ENCODE measurements at regions not wholly inside any gene's neighbourhood (a gene's known extent, or its start where the extent isn't known, plus 50 kb on each side); places are given as distances from the start of the nearest gene placed in this dataset.

- Histone ChIP-seq H3K23ac (ENCODE audit: insufficient read length, low read depth, low read length) (no peak overlapping the region), H2BK15ac (ENCODE audit: low read depth, low read length) (no peak overlapping the region), H3K4me1 (ENCODE audit: insufficient read depth, low read length) (no peaks in the 10 kb centered on the region), H2AK5ac (ENCODE audit: insufficient read length, low read length) (no peak overlapping the region), H3K56ac (ENCODE audit: insufficient read length, low read depth, low read length) (no peak overlapping the region), H2BK5ac (ENCODE audit: insufficient read length, low read length) (no peak overlapping the region), H4K91ac (ENCODE audit: insufficient read length, low read depth, low read length) (no peak overlapping the region), H4K5ac (ENCODE audit: insufficient read length, low read depth, low read length) (no peak overlapping the region), H3K23me2 (ENCODE audit: insufficient read length, low read depth, low read length, poor library complexity, severe bottlenecking) (no peaks in the 10 kb centered on the region), H2BK120ac (ENCODE audit: low read depth, low read length, poor library complexity, severe bottlenecking) (no peak overlapping the region), H3T11ph (ENCODE audit: low read length) (no peak overlapping the region), H2AFZ (ENCODE audit: low read length) (no peak overlapping the region), H3K14ac (ENCODE audit: insufficient read depth, low read length) (no peak overlapping the region), H2BK12ac (ENCODE audit: insufficient read length, low read depth, low read length) (no peak overlapping the region), H3K79me1 (ENCODE audit: insufficient read depth, low read depth, low read length, poor library complexity, severe bottlenecking) (no peaks in the 10 kb centered on the region), H4K8ac (replicated peaks; ENCODE audit: insufficient read length, low read depth, low read length) (no peak overlapping the region), H3K4me2 (ENCODE audit: insufficient read depth, insufficient read length, low read length) (no peak overlapping the region), H3K27me3 (ENCODE audit: insufficient read depth, low read length) (no peaks in the 10 kb centered on the region; the same call in 1 of the 2 replicates), H3K27ac (ENCODE audit: insufficient read length, low read depth, low read length) (no peak overlapping the region), H3K9me3 (ENCODE audit: control insufficient read depth, low read depth, low read length) (no peaks in the 10 kb centered on the region), H3K9ac (ENCODE audit: extremely low read depth, insufficient read length, low read length) (no peak overlapping the region), H3K79me2 (ENCODE audit: insufficient read depth, low read length) (no peaks in the 10 kb centered on the region; the same call in 1 of the 2 replicates), H2BK20ac (ENCODE audit: low read depth, low read length, poor library complexity, severe bottlenecking) (no peak overlapping the region), H3K18ac (ENCODE audit: insufficient read length, low read depth, low read length) (no peak overlapping the region), H4K20me1 (ENCODE audit: control insufficient read depth, insufficient read depth, insufficient read length) (no peaks in the 10 kb centered on the region), H3K4ac (ENCODE audit: low read depth, low read length) (no peak overlapping the region)
- TF ChIP-seq, protein P1, sequence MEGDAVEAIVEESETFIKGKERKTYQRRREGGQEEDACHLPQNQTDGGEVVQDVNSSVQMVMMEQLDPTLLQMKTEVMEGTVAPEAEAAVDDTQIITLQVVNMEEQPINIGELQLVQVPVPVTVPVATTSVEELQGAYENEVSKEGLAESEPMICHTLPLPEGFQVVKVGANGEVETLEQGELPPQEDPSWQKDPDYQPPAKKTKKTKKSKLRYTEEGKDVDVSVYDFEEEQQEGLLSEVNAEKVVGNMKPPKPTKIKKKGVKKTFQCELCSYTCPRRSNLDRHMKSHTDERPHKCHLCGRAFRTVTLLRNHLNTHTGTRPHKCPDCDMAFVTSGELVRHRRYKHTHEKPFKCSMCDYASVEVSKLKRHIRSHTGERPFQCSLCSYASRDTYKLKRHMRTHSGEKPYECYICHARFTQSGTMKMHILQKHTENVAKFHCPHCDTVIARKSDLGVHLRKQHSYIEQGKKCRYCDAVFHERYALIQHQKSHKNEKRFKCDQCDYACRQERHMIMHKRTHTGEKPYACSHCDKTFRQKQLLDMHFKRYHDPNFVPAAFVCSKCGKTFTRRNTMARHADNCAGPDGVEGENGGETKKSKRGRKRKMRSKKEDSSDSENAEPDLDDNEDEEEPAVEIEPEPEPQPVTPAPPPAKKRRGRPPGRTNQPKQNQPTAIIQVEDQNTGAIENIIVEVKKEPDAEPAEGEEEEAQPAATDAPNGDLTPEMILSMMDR (conservative IDR thresholded peaks at IDR 0.05), result no peak
- H3K36me3 Mint-ChIP-seq (ENCODE audit: insufficient read depth in 1 of 3, low read depth in 3 of 3), result peaks cover 0 to 5% (median 0%) of the 10 kb centered on the region in 3 experiments; a peak in 2 of 7 replicates
- no peak for DNase-seq
- WGBS (ENCODE audit: extremely low coverage, insufficient read length, low lambda C conversion rate), result no CpG with 5 or more reads among the region's 1 CpG
- H3K4me3 Mint-ChIP-seq, result no peak overlapping the region
- peaks cover 0 to 3% of the 10 kb centered on the region in 2 experiments; a peak in 2 of 5 replicates for H3K9me3 Mint-ChIP-seq
- peaks cover 0 to 4% of the 10 kb centered on the region in 2 experiments; a peak in 1 of 4 replicates for H3K4me1 Mint-ChIP-seq
- no peak overlapping the region for H3K27ac Mint-ChIP-seq
- no peaks in the 10 kb centered on the region for H3K27me3 Mint-ChIP-seq (ENCODE audit: low read depth)
Measured at GRCh38 chr9:104286187-104286586, 192.1 kb downstream of the SMC2 start.

All from H9 (cell line).